ENCODE measurements at regions not wholly inside any gene's neighbourhood (a gene's known extent, or its start where the extent isn't known, plus 50 kb on each side); places are given as distances from the start of the nearest gene placed in this dataset.
"Not testable (repeated sequence)": the region's sequence is repeated elsewhere in the genome, so short reads cannot be mapped to it uniquely, and the experiment has no call there.

DNA sequence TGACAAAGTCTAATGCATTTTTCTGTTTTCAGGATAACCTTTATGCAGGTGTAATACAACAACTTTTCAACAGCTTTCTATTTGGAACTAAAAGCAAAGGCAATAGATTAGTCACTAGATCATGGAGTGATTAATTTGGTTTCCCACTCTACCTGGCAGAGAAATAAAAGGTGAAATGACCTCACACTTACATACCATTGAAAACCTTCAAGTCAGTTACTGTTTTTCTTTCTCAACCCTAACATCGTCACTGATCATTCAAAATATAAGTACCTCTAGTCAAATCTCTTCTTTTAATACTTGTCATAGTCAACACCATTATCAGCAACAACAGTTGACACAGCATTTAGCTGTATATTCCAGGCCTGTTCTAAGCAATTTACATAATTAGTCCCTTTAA is 85.1 kb upstream of the ZCCHC13 start:
- H3K9me3 Mint-ChIP-seq, result no peaks in the 10 kb centered on the region
- H3K36me3 Mint-ChIP-seq (ENCODE audit: low read depth), result peaks cover 78% of the 10 kb centered on the region
- intact Hi-C loops (cut with micrococcal nuclease), result no loop called here
- H3K4me3 Mint-ChIP-seq, result no peak overlapping the region
- peaks cover 6% of the 10 kb centered on the region for H3K4me1 Mint-ChIP-seq (ENCODE audit: low read depth)
- H3K27me3 Mint-ChIP-seq, result no peaks in the 10 kb centered on the region
- H3K27ac Mint-ChIP-seq, result no peak overlapping the region

DNA sequence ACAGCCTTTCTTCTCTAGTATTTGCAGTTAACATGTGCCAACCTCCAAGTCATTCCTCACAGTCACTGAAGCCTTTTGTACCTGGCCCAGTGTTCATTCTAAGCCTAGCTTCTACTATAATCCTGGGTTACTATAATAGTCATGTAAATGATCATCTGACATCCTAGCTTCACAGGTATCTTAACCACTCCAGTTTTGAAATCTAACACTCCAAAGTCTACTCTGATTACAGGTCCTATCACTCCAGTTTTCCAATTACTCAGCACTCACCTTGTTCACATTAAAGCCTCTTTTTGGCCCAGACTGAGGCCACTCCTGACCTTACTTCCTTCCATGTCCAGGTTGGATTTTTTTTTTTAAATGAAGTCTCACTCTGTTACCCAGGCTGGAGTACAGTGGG is 87.6 kb upstream of the ZCCHC13 start:
- intact Hi-C loops (cut with micrococcal nuclease), result no loop called here
- no peak overlapping the region for H3K27ac Mint-ChIP-seq
- H3K36me3 Mint-ChIP-seq (ENCODE audit: low read depth), result peaks cover 65% of the 10 kb centered on the region
- H3K4me3 Mint-ChIP-seq, result no peak overlapping the region
- no peaks in the 10 kb centered on the region for H3K27me3 Mint-ChIP-seq
- H3K9me3 Mint-ChIP-seq, result no peaks in the 10 kb centered on the region
- H3K4me1 Mint-ChIP-seq (ENCODE audit: low read depth), result peaks cover 6% of the 10 kb centered on the region

- Mint-ChIP-seq H3K4me1 (ENCODE audit: low read depth) (no peaks in the 10 kb centered on the region), H3K36me3 (ENCODE audit: low read depth) (peaks cover 64% of the 10 kb centered on the region), H3K4me3 (no peak overlapping the region), H3K9me3 (no peaks in the 10 kb centered on the region), H3K27ac (no peak overlapping the region), H3K27me3 (no peaks in the 10 kb centered on the region)
- intact Hi-C loops (cut with micrococcal nuclease), result no loop called here
Observed at GRCh38 chrX:74211911-74212310, 92.1 kb upstream of the ZCCHC13 start.

GRCh38 chrX:74207539-74207938 is 96.4 kb upstream of the ZCCHC13 start:
- Mint-ChIP-seq H3K4me3 (no peak overlapping the region), H3K4me1 (ENCODE audit: low read depth) (no peaks in the 10 kb centered on the region), H3K27ac (no peak overlapping the region), H3K36me3 (ENCODE audit: low read depth) (peaks cover 43% of the 10 kb centered on the region), H3K27me3 (no peaks in the 10 kb centered on the region), H3K9me3 (no peaks in the 10 kb centered on the region)
- intact Hi-C loops (cut with micrococcal nuclease), result no loop called here

GRCh38 chrX:74195605-74196004 is 108.4 kb upstream of the ZCCHC13 start:
- H3K36me3 Mint-ChIP-seq (ENCODE audit: low read depth), result peaks cover 7% of the 10 kb centered on the region
- H3K9me3 Mint-ChIP-seq, result peaks cover 10% of the 10 kb centered on the region
- no peak overlapping the region for H3K27ac Mint-ChIP-seq
- intact Hi-C loops (cut with micrococcal nuclease), result no loop called here
- no peaks in the 10 kb centered on the region for H3K27me3 Mint-ChIP-seq
- no peak overlapping the region for H3K4me3 Mint-ChIP-seq
- H3K4me1 Mint-ChIP-seq (ENCODE audit: low read depth), result no peaks in the 10 kb centered on the region

DNA sequence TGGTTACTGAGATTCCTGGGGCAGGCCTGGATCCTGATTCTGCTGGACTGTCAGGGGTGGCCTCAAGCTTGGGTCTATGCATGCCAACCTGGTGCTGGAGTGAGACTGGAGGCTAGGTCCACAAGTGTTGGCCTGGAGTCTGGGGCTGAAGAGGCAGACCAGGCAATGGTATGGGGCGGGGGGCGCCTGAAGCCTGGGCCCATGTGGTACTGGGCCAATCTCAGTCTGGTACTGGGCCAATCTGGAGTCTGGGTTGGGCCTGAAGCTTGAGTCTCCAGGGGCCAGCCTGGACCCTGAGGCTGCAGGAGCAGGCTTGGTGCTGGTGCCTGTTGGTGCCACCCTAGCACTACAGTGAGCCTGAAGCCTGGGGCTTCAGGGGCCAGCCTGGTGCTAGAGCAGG is 108.9 kb upstream of the ZCCHC13 start:
- no peaks in the 10 kb centered on the region for H3K27me3 Mint-ChIP-seq
- intact Hi-C loops (cut with micrococcal nuclease), result no loop called here
- H3K9me3 Mint-ChIP-seq, result peaks cover 10% of the 10 kb centered on the region

DNA sequence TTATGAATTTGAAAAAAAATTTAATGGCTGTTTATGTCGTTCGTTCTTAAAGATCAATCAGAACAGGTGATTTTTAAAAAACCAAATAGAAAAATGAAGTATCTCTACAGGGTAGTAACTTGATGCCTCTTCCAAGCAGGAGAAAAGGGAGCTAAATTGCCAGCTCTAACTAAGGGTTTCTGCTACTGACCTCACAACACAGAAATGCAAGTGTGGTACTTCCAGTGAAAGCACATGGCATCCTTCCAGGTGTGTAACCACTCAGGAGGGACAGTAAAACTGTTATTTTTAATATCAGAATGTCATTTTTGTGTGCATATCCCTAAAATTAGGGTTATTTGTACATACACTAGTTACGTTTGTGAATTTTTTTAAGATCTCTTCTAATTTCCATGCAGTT is 116.8 kb upstream of the ZCCHC13 start:
- H3K27me3 Mint-ChIP-seq, result no peaks in the 10 kb centered on the region
- no peaks in the 10 kb centered on the region for H3K9me3 Mint-ChIP-seq
- intact Hi-C loops (cut with micrococcal nuclease), result no loop called here
- no peaks in the 10 kb centered on the region for H3K4me1 Mint-ChIP-seq (ENCODE audit: low read depth)
- no peak overlapping the region for H3K27ac Mint-ChIP-seq
- H3K36me3 Mint-ChIP-seq (ENCODE audit: low read depth), result no peaks in the 10 kb centered on the region
- no peak overlapping the region for H3K4me3 Mint-ChIP-seq

More for the DNA sequence above, 108.9 kb upstream of the ZCCHC13 start:
- Mint-ChIP-seq H3K27ac (no peak overlapping the region), H3K36me3 (ENCODE audit: low read depth) (peaks cover 7% of the 10 kb centered on the region), H3K4me1 (ENCODE audit: low read depth) (no peaks in the 10 kb centered on the region), H3K4me3 (no peak overlapping the region)

- H3K27ac Mint-ChIP-seq; intact Hi-C loops (cut with micrococcal nuclease); H3K9me3 Mint-ChIP-seq; H3K4me1 Mint-ChIP-seq (ENCODE audit: low read depth); H3K27me3 Mint-ChIP-seq; H3K4me3 Mint-ChIP-seq; H3K36me3 Mint-ChIP-seq (ENCODE audit: low read depth): not testable (repeated sequence)
Observed at GRCh38 chrX:74183047-74183446, 120.9 kb upstream of the ZCCHC13 start.

DNA sequence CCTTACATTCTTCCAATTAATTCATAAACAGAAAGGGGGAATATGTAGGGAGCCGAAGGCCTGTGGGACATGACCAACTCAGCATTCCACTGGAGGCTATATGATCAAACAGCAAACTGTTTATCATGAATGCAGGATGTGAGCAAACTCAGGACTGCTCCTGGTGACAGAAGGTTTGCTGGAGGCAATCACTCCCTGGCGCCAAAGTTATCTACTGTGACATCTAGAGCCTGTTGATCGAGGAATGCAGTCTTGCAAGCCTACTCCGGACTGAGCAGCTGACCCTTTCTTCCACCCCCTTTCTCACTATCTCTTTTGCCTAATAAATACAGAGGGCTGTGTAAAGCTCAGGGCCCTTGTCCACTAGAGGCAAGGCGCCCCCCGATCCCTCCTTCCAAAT is 122.0 kb upstream of the ZCCHC13 start:
- H3K9me3 Mint-ChIP-seq; intact Hi-C loops (cut with micrococcal nuclease); H3K4me3 Mint-ChIP-seq; H3K27ac Mint-ChIP-seq; H3K4me1 Mint-ChIP-seq (ENCODE audit: low read depth); H3K27me3 Mint-ChIP-seq; H3K36me3 Mint-ChIP-seq (ENCODE audit: low read depth): not testable (repeated sequence)

DNA sequence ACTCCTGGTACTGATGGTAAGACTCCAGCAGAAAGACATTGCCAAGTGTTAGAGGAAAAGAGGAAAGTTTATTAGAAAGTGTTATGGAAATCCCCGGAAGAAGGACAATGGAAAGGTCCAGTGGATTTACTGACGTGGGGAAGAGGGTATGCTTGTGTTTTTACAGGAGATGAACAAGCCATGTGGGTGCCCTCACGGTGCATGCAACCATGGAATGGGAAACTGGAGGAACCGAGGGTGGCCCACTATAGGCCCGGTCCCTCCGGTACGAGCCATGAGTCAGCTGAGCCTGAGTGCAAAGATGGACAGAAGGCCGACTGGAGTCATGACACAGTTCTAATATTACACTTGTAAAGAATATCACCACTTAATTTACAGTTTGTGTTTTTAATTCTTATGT is 123.3 kb upstream of the ZCCHC13 start:
- Mint-ChIP-seq H3K27ac (no peak overlapping the region), H3K4me3 (no peak overlapping the region), H3K36me3 (ENCODE audit: low read depth) (no peaks in the 10 kb centered on the region), H3K9me3 (no peaks in the 10 kb centered on the region), H3K27me3 (no peaks in the 10 kb centered on the region), H3K4me1 (ENCODE audit: low read depth) (no peaks in the 10 kb centered on the region)
- intact Hi-C loops (cut with micrococcal nuclease), result no loop called here

GRCh38 chrX:74179990-74180389 is 124.0 kb upstream of the ZCCHC13 start:
- no peaks in the 10 kb centered on the region for H3K4me1 Mint-ChIP-seq (ENCODE audit: low read depth)
- no peaks in the 10 kb centered on the region for H3K36me3 Mint-ChIP-seq (ENCODE audit: low read depth)
- intact Hi-C loops (cut with micrococcal nuclease), result no loop called here
- no peak overlapping the region for H3K4me3 Mint-ChIP-seq
- no peaks in the 10 kb centered on the region for H3K9me3 Mint-ChIP-seq
- no peaks in the 10 kb centered on the region for H3K27me3 Mint-ChIP-seq
- no peak overlapping the region for H3K27ac Mint-ChIP-seq

- H3K36me3 Mint-ChIP-seq (ENCODE audit: low read depth), result no peaks in the 10 kb centered on the region
- H3K9me3 Mint-ChIP-seq, result no peaks in the 10 kb centered on the region
- no peak overlapping the region for H3K4me3 Mint-ChIP-seq
- intact Hi-C loops (cut with micrococcal nuclease), result no loop called here
- H3K27ac Mint-ChIP-seq, result no peak overlapping the region
- H3K27me3 Mint-ChIP-seq, result no peaks in the 10 kb centered on the region
- no peaks in the 10 kb centered on the region for H3K4me1 Mint-ChIP-seq (ENCODE audit: low read depth)
Observed at GRCh38 chrX:74179499-74179898, 124.5 kb upstream of the ZCCHC13 start.

- intact Hi-C loops (cut with micrococcal nuclease), result no loop called here
- H3K4me1 Mint-ChIP-seq (ENCODE audit: low read depth), result no peaks in the 10 kb centered on the region
- H3K27me3 Mint-ChIP-seq, result no peaks in the 10 kb centered on the region
- H3K36me3 Mint-ChIP-seq (ENCODE audit: low read depth), result no peaks in the 10 kb centered on the region
- no peak overlapping the region for H3K27ac Mint-ChIP-seq
- H3K4me3 Mint-ChIP-seq, result no peak overlapping the region
- no peaks in the 10 kb centered on the region for H3K9me3 Mint-ChIP-seq
Observed at GRCh38 chrX:74179071-74179470, 124.9 kb upstream of the ZCCHC13 start.

DNA sequence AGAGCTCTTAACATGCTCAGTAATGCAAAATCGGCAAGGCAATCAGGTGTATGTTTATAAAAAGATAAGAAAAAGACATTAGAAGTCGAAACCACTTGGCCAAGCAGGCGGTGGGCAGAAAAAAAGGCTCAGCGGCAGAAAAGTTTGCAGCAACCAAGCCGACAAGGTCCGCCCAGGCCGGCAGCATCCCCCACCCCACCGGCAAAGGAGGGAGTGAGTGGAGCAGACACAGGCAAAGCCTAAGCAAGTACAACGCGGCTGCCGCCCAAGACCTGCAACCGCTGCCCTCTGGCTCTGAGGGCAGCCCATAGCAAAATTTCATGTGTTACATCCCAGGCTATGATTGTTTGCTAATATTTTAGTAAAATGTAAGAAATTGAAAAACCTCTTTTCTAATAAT is 125.4 kb upstream of the ZCCHC13 start:
- H3K36me3 Mint-ChIP-seq (ENCODE audit: low read depth), result no peaks in the 10 kb centered on the region
- H3K27me3 Mint-ChIP-seq, result no peaks in the 10 kb centered on the region
- H3K9me3 Mint-ChIP-seq, result no peaks in the 10 kb centered on the region
- no peak overlapping the region for H3K27ac Mint-ChIP-seq
- H3K4me3 Mint-ChIP-seq, result no peak overlapping the region
- no peaks in the 10 kb centered on the region for H3K4me1 Mint-ChIP-seq (ENCODE audit: low read depth)
- intact Hi-C loops (cut with micrococcal nuclease), result no loop called here

DNA sequence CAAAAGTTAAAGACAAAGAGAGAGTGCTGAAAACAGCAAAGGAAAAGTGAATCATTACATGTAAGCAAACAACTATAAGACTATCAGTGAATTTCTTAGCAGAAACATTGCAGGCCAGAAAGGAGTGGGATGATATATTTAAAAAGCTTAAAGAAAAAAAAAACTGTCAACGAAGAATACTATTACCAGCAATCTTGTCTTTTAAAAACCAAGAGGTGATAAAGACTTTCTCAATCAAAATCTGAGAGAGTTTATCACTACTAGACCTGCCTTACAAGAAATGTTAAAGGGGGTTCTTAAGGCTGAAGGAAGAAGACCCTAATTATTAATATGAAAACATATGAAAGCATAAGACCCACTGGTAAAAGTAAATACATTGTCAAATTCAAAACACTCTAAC is 132.5 kb upstream of the ZCCHC13 start:
- Mint-ChIP-seq H3K4me3 (no peak overlapping the region), H3K27ac (no peak overlapping the region), H3K4me1 (ENCODE audit: low read depth) (no peaks in the 10 kb centered on the region), H3K9me3 (peaks cover 13% of the 10 kb centered on the region), H3K36me3 (ENCODE audit: low read depth) (no peaks in the 10 kb centered on the region), H3K27me3 (no peaks in the 10 kb centered on the region)
- intact Hi-C loops (cut with micrococcal nuclease), result no loop called here

DNA sequence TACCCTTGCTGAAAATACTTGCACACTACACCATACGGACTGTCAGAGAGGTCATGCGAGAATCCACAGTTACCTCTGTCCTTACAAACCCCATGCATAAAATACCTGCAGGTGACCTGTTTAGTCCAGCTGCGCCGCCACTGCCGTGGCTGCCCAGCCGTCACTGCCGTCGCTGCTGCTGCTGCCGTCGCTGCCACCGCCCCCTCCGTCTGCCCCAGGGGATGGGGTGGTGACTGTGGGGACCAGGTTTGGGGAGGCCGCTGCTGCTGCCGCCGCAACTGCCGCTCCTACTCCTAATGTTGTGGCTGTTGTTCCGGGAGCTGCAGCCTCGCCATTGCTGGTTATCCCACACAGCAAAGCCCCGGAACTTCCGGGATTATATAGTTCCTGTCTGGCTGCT is 141.8 kb upstream of the ZCCHC13 start:
- no peaks in the 10 kb centered on the region for H3K36me3 Mint-ChIP-seq (ENCODE audit: low read depth)

More for the DNA sequence above, 141.8 kb upstream of the ZCCHC13 start:
- Mint-ChIP-seq H3K4me1 (ENCODE audit: low read depth) (no peaks in the 10 kb centered on the region), H3K9me3 (no peaks in the 10 kb centered on the region), H3K27ac (no peak overlapping the region), H3K4me3 (no peak overlapping the region), H3K27me3 (no peaks in the 10 kb centered on the region)
- intact Hi-C loops (cut with micrococcal nuclease), result no loop called here
